H1 (cell line): ENCODE measurements at regions not wholly inside any gene's neighbourhood (a gene's known extent, or its start where the extent isn't known, plus 50 kb on each side); places are given as distances from the start of the nearest gene placed in this dataset.
A peak's percentile ranks its signal among the peaks of the same experiment; 100 is the strongest.

Experiments
- CTCF ChIA-PET: fragments of 300-600 bp; sonication (Branson Sonifier 250); formaldehyde crosslinking; loops from one replicate; lab custom pipeline; 2021; ENCODE audit not compliant: partially characterized antibody; lab: Charles Lee
- POLR2A ChIA-PET: fragments of 300-600 bp; sonication (Branson Sonifier 250); formaldehyde crosslinking; loops from one replicate; lab custom pipeline; 2021; ENCODE audit warnings: inconsistent platforms; ENCODE audit not compliant: partially characterized antibody; lab: Charles Lee
- DNase-seq, 2 experiments: peaks; one replicate each; pipeline versions ENCODE4 v3.0.0 to v3.0.0-alpha.2; 2010 to 2022; ENCODE audit warnings: low spot score in 2 of 2, low read depth in 1 of 2, mixed read lengths in 1 of 2
- FAIRE-seq: peaks from 2 replicates; lab custom pipeline; 2011; peaks lifted over from hg19 to GRCh38; lab: Jason Lieb, UNC
- H2AFZ ChIP-seq: 2 replicates; pipeline ENCODE4 v1.8.1; 2012; ENCODE audit warnings: low read length, inconsistent platforms
- H2AK5ac ChIP-seq: 2 replicates; pipeline ENCODE4 v1.6.1; 2013; ENCODE audit warnings: low read depth, low read length
- H2BK120ac ChIP-seq: replicated peaks from 2 replicates; pipeline ENCODE3; 2013; ENCODE audit warnings: low read depth, low read length, inconsistent platforms
- H2BK12ac ChIP-seq: 2 replicates; pipeline ENCODE4 v1.6.1; 2013; ENCODE audit warnings: low read depth, low read length
- H2BK15ac ChIP-seq: 2 replicates; pipeline ENCODE4 v1.6.1; 2013; ENCODE audit warnings: low read length
- H2BK20ac ChIP-seq: 2 replicates; pipeline ENCODE4 v1.6.1; 2013; ENCODE audit warnings: low read length
- H2BK5ac ChIP-seq: 2 replicates; pipeline ENCODE4 v1.6.1; 2013; ENCODE audit warnings: low read depth, low read length
- H3K14ac ChIP-seq: 2 replicates; pipeline ENCODE4 v1.6.1; 2013; ENCODE audit warnings: inconsistent platforms; ENCODE audit not compliant: insufficient read length
- H3K18ac ChIP-seq: 2 replicates; pipeline ENCODE4 v1.6.1; 2013; ENCODE audit warnings: low read length; ENCODE audit errors: extremely low read depth
- H3K23ac ChIP-seq: 2 replicates; pipeline ENCODE4 v1.6.1; 2013; ENCODE audit warnings: inconsistent platforms; ENCODE audit not compliant: insufficient read length
- H3K23me2 ChIP-seq: 2 replicates; pipeline ENCODE4 v1.6.1; 2013; ENCODE audit warnings: low read depth, low read length
- H3K27ac ChIP-seq: 2 replicates; pipeline ENCODE4 v1.6.1; 2011; ENCODE audit warnings: low read depth, low read length, inconsistent platforms
- H3K27me3 ChIP-seq, 4 experiments: replicated peaks in 1 of 4; 1 replicate in 1 of 4; 2 replicates in 3 of 4; pipeline versions ENCODE4 v1.6.1 to v1.8.1; 2011 to 2013; ENCODE audit warnings: low read length in 3 of 4, mild to moderate bottlenecking in 3 of 4, inconsistent platforms in 2 of 4, mixed read lengths in 2 of 4, moderate library complexity in 1 of 4; ENCODE audit not compliant: control insufficient read depth in 3 of 4, insufficient read depth in 3 of 4; ENCODE audit errors: extremely low read depth in 1 of 4
- H3K36me3 ChIP-seq, 4 experiments: 2 replicates each; pipeline versions ENCODE4 v1.6.1 to v1.8.1; 2011 to 2013; ENCODE audit warnings: mild to moderate bottlenecking in 4 of 4, low read length in 3 of 4, moderate library complexity in 2 of 4, control low read depth in 1 of 4, inconsistent platforms in 1 of 4; ENCODE audit not compliant: insufficient read depth in 4 of 4, control insufficient read depth in 2 of 4
- H3K4ac ChIP-seq: replicated peaks from 2 replicates; pipeline ENCODE3; 2013; ENCODE audit warnings: low read length, low read depth, mixed read lengths, inconsistent platforms; ENCODE audit not compliant: insufficient read length
- H3K4me1 ChIP-seq, 4 experiments: replicated peaks in 1 of 4; 1 replicate in 1 of 4; 2 replicates in 3 of 4; pipeline versions ENCODE4 v1.6.1 to v1.8.1; 2011 to 2013; ENCODE audit warnings: low read length in 3 of 4, inconsistent platforms in 2 of 4, mixed read lengths in 1 of 4; ENCODE audit not compliant: insufficient read depth in 4 of 4, control insufficient read depth in 3 of 4
- H3K4me2 ChIP-seq, 2 experiments: 2 replicates each; pipeline versions ENCODE4 v1.6.1 to v1.8.1; 2011 to 2013; ENCODE audit warnings: low read depth in 2 of 2, low read length in 2 of 2, control low read depth in 1 of 2, inconsistent platforms in 1 of 2, mild to moderate bottlenecking in 1 of 2; ENCODE audit not compliant: insufficient read depth in 1 of 2
- H3K4me3 ChIP-seq, 4 experiments: fragments of 200-600, 300-600 bp in 1 of 4; sonication (generic), shearing (Covaris generic), sonication (Bioruptor Twin) in 1 of 4; 2 replicates each; pipeline versions ENCODE4 v1.5.1 to v1.8.1; 2011 to 2016; ENCODE audit warnings: low read length in 4 of 4, low read depth in 3 of 4, control low read depth in 2 of 4, inconsistent platforms in 2 of 4, mild to moderate bottlenecking in 2 of 4, mixed read lengths in 1 of 4, moderate library complexity in 1 of 4; ENCODE audit not compliant: insufficient read depth in 2 of 4; ENCODE audit errors: extremely low read depth in 1 of 4
- H3K56ac ChIP-seq: replicated peaks from 2 replicates; pipeline ENCODE3; 2013; ENCODE audit warnings: low read depth, mild to moderate bottlenecking, mixed read lengths, low read length, inconsistent platforms; ENCODE audit not compliant: insufficient read length
- H3K79me1 ChIP-seq: 2 replicates; pipeline ENCODE4 v1.6.1; 2013; ENCODE audit warnings: low read depth, low read length, control low read depth
- H3K79me2 ChIP-seq, 2 experiments: 2 replicates each; pipeline versions ENCODE4 v1.6.1 to v1.8.1; 2012 to 2013; ENCODE audit warnings: low read length in 2 of 2, mild to moderate bottlenecking in 2 of 2, inconsistent platforms in 1 of 2; ENCODE audit not compliant: insufficient read depth in 2 of 2, control insufficient read depth in 1 of 2
- H3K9ac ChIP-seq, 4 experiments: replicated peaks in 1 of 4; 1 replicate in 1 of 4; 2 replicates in 3 of 4; pipeline versions ENCODE4 v1.6.1 to v1.8.1; 2011 to 2013; ENCODE audit warnings: low read depth in 3 of 4, low read length in 3 of 4, control low read depth in 2 of 4, mild to moderate bottlenecking in 2 of 4, moderate library complexity in 2 of 4, inconsistent platforms in 1 of 4; ENCODE audit errors: extremely low read depth in 1 of 4
- H3K9me3 ChIP-seq, 2 experiments: 2 replicates each; pipeline versions ENCODE4 v1.6.1 to v1.8.1; 2012 to 2013; ENCODE audit warnings: mild to moderate bottlenecking in 2 of 2, moderate library complexity in 2 of 2, control low read depth in 1 of 2, inconsistent platforms in 1 of 2, low read depth in 1 of 2, low read length in 1 of 2, mixed read lengths in 1 of 2; ENCODE audit not compliant: insufficient read depth in 2 of 2
- H4K20me1 ChIP-seq, 2 experiments: replicated peaks in 1 of 2; 2 replicates each; pipeline versions ENCODE3 to v1.8.1; 2011 to 2013; ENCODE audit warnings: inconsistent platforms in 2 of 2, low read length in 2 of 2, mild to moderate bottlenecking in 1 of 2; ENCODE audit not compliant: insufficient read depth in 2 of 2, control insufficient read depth in 1 of 2
- H4K5ac ChIP-seq: 2 replicates; pipeline ENCODE4 v1.6.1; 2013; ENCODE audit warnings: low read length, low read depth, mixed read lengths, inconsistent platforms; ENCODE audit not compliant: insufficient read length
- H4K8ac ChIP-seq: 2 replicates; pipeline ENCODE4 v1.8.0; 2013; ENCODE audit warnings: mild to moderate bottlenecking, moderate library complexity, low read length, inconsistent platforms; ENCODE audit not compliant: insufficient read depth; ENCODE audit errors: extremely low read depth
- H4K91ac ChIP-seq: replicated peaks from 2 replicates; pipeline ENCODE3; 2013; ENCODE audit warnings: low read length, mixed read lengths, inconsistent platforms; ENCODE audit not compliant: insufficient read length
- CEBPB ChIP-seq: IDR thresholded peaks from 2 replicates; pipeline ENCODE4 v1.6.1; 2012; ENCODE audit warnings: low read depth, low read length
- CREB1 ChIP-seq: IDR thresholded peaks from 2 replicates; pipeline ENCODE4 v1.6.1; 2012; ENCODE audit warnings: inconsistent platforms
- CTCF ChIP-seq, 3 experiments: IDR thresholded peaks; 1 replicate in 2 of 3; 2 replicates in 1 of 3; pipeline versions ENCODE4 v1.5.1 to v1.6.1; 2011; ENCODE audit warnings: low read length in 3 of 3, mild to moderate bottlenecking in 3 of 3, inconsistent platforms in 2 of 3, low read depth in 1 of 3, moderate library complexity in 1 of 3; ENCODE audit not compliant: insufficient read depth in 1 of 3; ENCODE audit errors: control extremely low read depth in 1 of 3
- GABPA ChIP-seq: IDR thresholded peaks from 2 replicates; pipeline ENCODE4 v1.6.1; 2011; ENCODE audit warnings: mild to moderate bottlenecking, low read length, moderate library complexity, borderline replicate concordance; ENCODE audit not compliant: insufficient read depth
- JUN ChIP-seq: IDR thresholded peaks from 2 replicates; pipeline ENCODE4 v1.6.1; 2011; ENCODE audit warnings: low read depth, mild to moderate bottlenecking, improper control_type of control experiment, low read length
- POLR2AphosphoS5 ChIP-seq: IDR thresholded peaks from 2 replicates; pipeline ENCODE4 v1.6.1; 2011; ENCODE audit warnings: low read depth, low read length
- RAD21 ChIP-seq, 2 experiments: IDR thresholded peaks in 1 of 2; conservative IDR thresholded peaks in 1 of 2; 2 replicates each; pipeline ENCODE4 v1.6.1; 2011; ENCODE audit warnings: low read depth in 2 of 2, low read length in 2 of 2, improper control_type of control experiment in 1 of 2, inconsistent platforms in 1 of 2, mild to moderate bottlenecking in 1 of 2, moderate library complexity in 1 of 2
- RFX5 ChIP-seq: IDR thresholded peaks from 2 replicates; pipeline ENCODE4 v1.6.1; 2011; ENCODE audit warnings: low read depth, low read length, improper control_type of control experiment, borderline replicate concordance
- TEAD4 ChIP-seq: IDR thresholded peaks from 2 replicates; pipeline ENCODE4 v1.6.1; 2012; ENCODE audit warnings: low read depth, low read length, inconsistent platforms, mixed read lengths
- WGBS, 2 experiments: shearing (Covaris generic) in 1 of 2; methylation state at CpG; one replicate each; pipeline versions ENCODE4 v1.1.6 to v1.1.7; 2013 to 2015; ENCODE audit warnings: low lambda C conversion rate in 2 of 2, mixed read lengths in 2 of 2, inconsistent platforms in 1 of 2, low coverage in 1 of 2, missing lambda C conversion rate in 1 of 2; ENCODE audit not compliant: insufficient replicate concordance in 2 of 2, insufficient coverage in 1 of 2, insufficient read length in 1 of 2; ENCODE audit errors: extremely low coverage in 1 of 2, missing lambda C conversion rate in 1 of 2; 5-methylcytosine and 5-hydroxymethylcytosine counted together

- Histone ChIP-seq H3K4me3 (no peak overlapping the region), H2AK5ac (no peak overlapping the region), H2BK120ac (no peak overlapping the region), H2BK15ac (no peak overlapping the region), H2BK12ac (0 out of 2 replicates have a peak overlapping the region, but pooled peaks have one; percentile 27), H4K8ac (no peak overlapping the region), H3K4ac (no peak overlapping the region), H3K23ac (no peak overlapping the region), H4K20me1 (no peaks in the 10 kb centered on the region), H3K79me2 (no peaks in the 10 kb centered on the region), H3K4me1 (peaks cover 0 to 7% (median 3%) of the 10 kb centered on the region in 4 experiments; a peak in 5 of 7 replicates), H2BK5ac (no peak overlapping the region), H4K91ac (no peak overlapping the region), H3K27me3 (no peaks in the 10 kb centered on the region), H2AFZ (no peak overlapping the region), H3K27ac (no peak overlapping the region), H3K36me3 (no peaks in the 10 kb centered on the region), H3K4me2 (no peak overlapping the region), H2BK20ac (no peak overlapping the region), H4K5ac (no peak overlapping the region), H3K56ac (no peak overlapping the region), H3K9ac (no peak overlapping the region), H3K9me3 (no peaks in the 10 kb centered on the region), H3K14ac (no peak overlapping the region), H3K79me1 (no peaks in the 10 kb centered on the region; the same call in 1 of the 2 replicates), H3K23me2 (no peaks in the 10 kb centered on the region; the same call in 1 of the 2 replicates), H3K18ac (no peak overlapping the region)
- CTCF ChIA-PET, result interaction anchor here (1.3 to 1.7 kb wide), 2 partner anchors 17 to 29 kb away, joined by 3 to 7 read pairs; no protein-coding TSS in a partner anchor
- DNase-seq (no peak), FAIRE-seq (no peak)
- WGBS, 2 experiments, result 78% methylated on average over 3 of the region's 3 CpGs; no CpG with 5 or more reads in 1 of the 2 experiments
- POLR2A ChIA-PET, result no interaction called here
- TF ChIP-seq CREB1 (no peak), POLR2AphosphoS5 (no peak), JUN (no peak), CEBPB (no peak), CTCF (IDR thresholded peaks at IDR 0.05; ENCODE audit: control extremely low read depth in 1 of 3, insufficient read depth in 1 of 3, low read depth in 1 of 3, low read length in 3 of 3) (no peak), GABPA (no peak), TEAD4 (no peak), RAD21 (IDR thresholded peaks at IDR 0.05 in 1 of 2, conservative IDR thresholded peaks at IDR 0.05 in 1 of 2; ENCODE audit: low read depth in 2 of 2, low read length in 2 of 2) (no peak), RFX5 (no peak)
These were observed 169.1 kb downstream of the KATNIP start for GRCh38 chr16:27719106-27719445.
